ENCODE measurements at regions not wholly inside any gene's neighbourhood (a gene's known extent, or its start where the extent isn't known, plus 50 kb on each side); places are given as distances from the start of the nearest gene placed in this dataset.

GRCh38 chr20:53753880-53754459 is 160.3 kb upstream of the ZNF217 start:
- Mint-ChIP-seq H3K36me3 (no peaks in the 10 kb centered on the region), H3K27ac (peak overlapping the region; percentile 96), H3K27me3 (no peaks in the 10 kb centered on the region), H3K9me3 (no peaks in the 10 kb centered on the region), H3K4me3 (peak overlapping the region; percentile 15), H3K4me1 (peaks cover 27% of the 10 kb centered on the region)
- DNase-seq (ENCODE audit: low spot score in 2 of 2): no peak
- no peak for ATAC-seq (ENCODE audit: low read depth)

GRCh38 chr20:53752971-53753879 is 159.6 kb upstream of the ZNF217 start:
- Mint-ChIP-seq H3K4me3 (no peak overlapping the region), H3K27me3 (no peaks in the 10 kb centered on the region), H3K4me1 (peaks cover 30% of the 10 kb centered on the region), H3K27ac (peak overlapping the region; percentile 96), H3K36me3 (no peaks in the 10 kb centered on the region), H3K9me3 (no peaks in the 10 kb centered on the region)
- no peak for ATAC-seq (ENCODE audit: low read depth)
- no peak for DNase-seq (ENCODE audit: low spot score in 2 of 2)

GRCh38 chr20:53752583-53752970 is 158.9 kb upstream of the ZNF217 start:
- ATAC-seq (ENCODE audit: low read depth): no peak
- Mint-ChIP-seq H3K36me3 (no peaks in the 10 kb centered on the region), H3K4me1 (peaks cover 30% of the 10 kb centered on the region), H3K4me3 (no peak overlapping the region), H3K27ac (peak overlapping the region; percentile 96), H3K27me3 (no peaks in the 10 kb centered on the region), H3K9me3 (no peaks in the 10 kb centered on the region)
- DNase-seq (ENCODE audit: low spot score in 2 of 2): no peak

GRCh38 chr20:53751620-53752318 is 158.1 kb upstream of the ZNF217 start:
- Mint-ChIP-seq H3K36me3 (no peaks in the 10 kb centered on the region), H3K27ac (peak overlapping the region; percentile 96), H3K4me3 (peak overlapping the region; percentile 18), H3K27me3 (no peaks in the 10 kb centered on the region), H3K4me1 (peaks cover 30% of the 10 kb centered on the region), H3K9me3 (no peaks in the 10 kb centered on the region)
- DNase-seq (ENCODE audit: low spot score in 2 of 2): no peak
- ATAC-seq (ENCODE audit: low read depth): peak; percentile 23

- peak; percentile 88 for ATAC-seq (ENCODE audit: low read depth)
- no peaks in the 10 kb centered on the region for H3K36me3 Mint-ChIP-seq
- H3K9me3 Mint-ChIP-seq: no peaks in the 10 kb centered on the region
- peaks cover 30% of the 10 kb centered on the region for H3K4me1 Mint-ChIP-seq
- H3K27ac Mint-ChIP-seq: peak overlapping the region; percentile 96
- peak in 1 of 2 donors; percentile 30 for DNase-seq (ENCODE audit: low spot score in 2 of 2)
- H3K4me3 Mint-ChIP-seq: peak overlapping the region; percentile 18
- H3K27me3 Mint-ChIP-seq: no peaks in the 10 kb centered on the region
These were observed 157.4 kb upstream of the ZNF217 start for GRCh38 chr20:53750827-53751619.

GRCh38 chr20:53749499-53749898 is 155.9 kb upstream of the ZNF217 start:
- H3K4me3 Mint-ChIP-seq: no peak overlapping the region

GRCh38 chr20:53748821-53749421 is 155.3 kb upstream of the ZNF217 start:
- H3K27ac Mint-ChIP-seq: peak overlapping the region; percentile 85
- H3K9me3 Mint-ChIP-seq: no peaks in the 10 kb centered on the region
- DNase-seq (ENCODE audit: low spot score in 2 of 2): no peak
- H3K4me1 Mint-ChIP-seq: peaks cover 26% of the 10 kb centered on the region
- no peaks in the 10 kb centered on the region for H3K36me3 Mint-ChIP-seq
- H3K4me3 Mint-ChIP-seq: no peak overlapping the region
- ATAC-seq (ENCODE audit: low read depth): peak; percentile 8
- H3K27me3 Mint-ChIP-seq: no peaks in the 10 kb centered on the region

More at GRCh38 chr20:53749499-53749898, 155.9 kb upstream of the ZNF217 start:
- DNase-seq (ENCODE audit: low spot score in 2 of 2) (no peak), ATAC-seq (ENCODE audit: low read depth) (no peak)
- Mint-ChIP-seq H3K27me3 (no peaks in the 10 kb centered on the region), H3K4me1 (peaks cover 30% of the 10 kb centered on the region), H3K36me3 (no peaks in the 10 kb centered on the region), H3K9me3 (no peaks in the 10 kb centered on the region), H3K27ac (peak overlapping the region; percentile 85)

- H3K4me3 Mint-ChIP-seq: no peak overlapping the region
These were observed 154.5 kb upstream of the ZNF217 start for GRCh38 chr20:53748176-53748575.

GRCh38 chr20:53743607-53744260 is 150.1 kb upstream of the ZNF217 start:
- H3K4me1 Mint-ChIP-seq: peaks cover 33% of the 10 kb centered on the region
- DNase-seq (ENCODE audit: low spot score in 2 of 2) (no peak), ATAC-seq (ENCODE audit: low read depth) (no peak)
- H3K27ac Mint-ChIP-seq: peak overlapping the region; percentile 75
- H3K9me3 Mint-ChIP-seq: no peaks in the 10 kb centered on the region
- H3K27me3 Mint-ChIP-seq: no peaks in the 10 kb centered on the region
- H3K36me3 Mint-ChIP-seq: no peaks in the 10 kb centered on the region
- H3K4me3 Mint-ChIP-seq: no peak overlapping the region

More at GRCh38 chr20:53748176-53748575, 154.5 kb upstream of the ZNF217 start:
- DNase-seq (ENCODE audit: low spot score in 2 of 2) (no peak), ATAC-seq (ENCODE audit: low read depth) (no peak)
- no peaks in the 10 kb centered on the region for H3K27me3 Mint-ChIP-seq
- H3K9me3 Mint-ChIP-seq: no peaks in the 10 kb centered on the region
- H3K36me3 Mint-ChIP-seq: no peaks in the 10 kb centered on the region
- H3K27ac Mint-ChIP-seq: peak overlapping the region; percentile 85
- H3K4me1 Mint-ChIP-seq: peaks cover 27% of the 10 kb centered on the region

- Mint-ChIP-seq H3K27ac (no peak overlapping the region), H3K4me3 (no peak overlapping the region), H3K9me3 (no peaks in the 10 kb centered on the region), H3K36me3 (no peaks in the 10 kb centered on the region), H3K27me3 (no peaks in the 10 kb centered on the region), H3K4me1 (peaks cover 31% of the 10 kb centered on the region)
- DNase-seq (ENCODE audit: low spot score in 2 of 2) (no peak), ATAC-seq (ENCODE audit: low read depth) (no peak)
These were observed 149.0 kb upstream of the ZNF217 start for GRCh38 chr20:53742685-53743081.

- Mint-ChIP-seq H3K27ac (peak overlapping the region; percentile 98), H3K4me3 (no peak overlapping the region), H3K4me1 (peaks cover 38% of the 10 kb centered on the region), H3K9me3 (no peaks in the 10 kb centered on the region), H3K36me3 (no peaks in the 10 kb centered on the region), H3K27me3 (no peaks in the 10 kb centered on the region)
- no peak for ATAC-seq (ENCODE audit: low read depth)
- no peak for DNase-seq (ENCODE audit: low spot score in 2 of 2)
These were observed 148.0 kb upstream of the ZNF217 start for GRCh38 chr20:53741726-53742028.

GRCh38 chr20:53739799-53740785 is 146.5 kb upstream of the ZNF217 start:
- DNase-seq (ENCODE audit: low spot score in 2 of 2): peak; percentile 25
- peaks cover 45% of the 10 kb centered on the region for H3K4me1 Mint-ChIP-seq

More at GRCh38 chr20:53739799-53740785, 146.5 kb upstream of the ZNF217 start:
- H3K27me3 Mint-ChIP-seq: no peaks in the 10 kb centered on the region
- H3K36me3 Mint-ChIP-seq: no peaks in the 10 kb centered on the region
- H3K27ac Mint-ChIP-seq: peak overlapping the region; percentile 98
- ATAC-seq (ENCODE audit: low read depth): peak; percentile 66
- H3K4me3 Mint-ChIP-seq: peak overlapping the region; percentile 86
- H3K9me3 Mint-ChIP-seq: no peaks in the 10 kb centered on the region

All from memory B cell (primary cell).